RPMI7951 (cell line): ENCODE measurements at regions not wholly inside any gene's neighbourhood (a gene's known extent, or its start where the extent isn't known, plus 50 kb on each side); places are given as distances from the start of the nearest gene placed in this dataset.

Source experiments
- DNase-seq: peaks from one replicate; pipeline ENCODE4 v3.0.0-alpha.2; 2012; ENCODE audit warnings: low read depth

DNA sequence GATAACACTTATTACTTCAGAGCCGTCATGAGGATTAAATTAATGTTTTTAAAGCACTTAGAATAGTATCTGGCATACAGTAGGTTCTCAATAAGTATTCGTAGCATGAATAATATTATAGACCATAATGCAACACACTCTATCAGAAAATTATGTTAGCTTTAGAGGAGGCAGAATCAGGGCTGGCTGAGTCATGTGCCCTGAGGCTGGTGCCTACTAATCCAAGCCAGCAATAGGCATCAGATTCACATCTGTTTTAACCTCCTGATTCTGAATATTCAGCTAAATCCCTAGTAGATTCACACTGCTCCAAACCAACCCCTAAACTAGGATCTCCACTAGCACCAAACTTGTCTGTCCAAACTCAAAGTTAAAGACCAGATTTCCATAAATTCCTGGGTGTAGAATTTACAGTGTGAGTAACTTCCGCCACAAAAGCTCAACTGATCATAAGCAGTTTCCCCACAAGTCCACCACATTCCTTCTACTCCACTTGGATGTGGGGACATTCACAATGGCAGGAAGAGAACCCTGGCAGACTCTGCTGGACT lies 170.0 kb upstream of the DAPK1 start:
- peak; percentile 63 for DNase-seq

DNA sequence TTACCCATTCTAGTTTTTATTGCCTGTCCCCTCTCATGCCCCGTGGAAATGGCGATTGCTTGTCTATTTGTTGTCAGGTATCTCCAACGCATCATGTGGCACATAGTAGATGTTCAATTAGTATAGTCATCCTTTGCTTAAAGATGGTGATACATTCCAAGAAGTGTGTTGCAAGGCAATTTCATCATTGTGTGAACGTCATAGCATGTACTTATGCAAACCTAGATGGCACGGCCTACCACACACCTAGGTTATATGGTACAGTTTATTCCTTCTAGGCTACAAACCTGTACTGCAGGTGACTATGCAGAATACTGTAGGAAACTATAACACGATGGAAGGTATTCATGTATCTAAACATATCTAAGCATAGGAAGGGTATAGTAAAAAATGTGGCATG lies 163.9 kb upstream of the DAPK1 start:
- no peak for DNase-seq

DNA sequence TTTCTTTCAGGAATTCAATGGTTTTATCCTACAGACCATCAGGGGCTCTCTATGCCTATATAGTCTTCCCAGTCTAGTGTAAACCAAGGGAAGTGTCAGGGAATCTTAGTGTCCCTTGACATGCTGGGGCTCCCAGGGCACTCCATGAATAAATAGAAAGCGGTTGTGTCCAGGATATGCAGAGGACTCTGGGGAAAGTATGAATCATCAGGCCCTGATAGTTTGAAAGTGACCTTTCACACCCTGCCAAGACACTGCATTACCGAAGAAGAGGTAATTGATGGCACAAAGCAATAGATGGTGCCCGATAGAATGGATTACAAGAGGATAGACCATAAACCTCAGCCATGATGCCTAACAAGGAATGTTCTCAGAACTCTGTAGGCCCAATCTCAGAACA lies 163.3 kb upstream of the DAPK1 start:
- DNase-seq: no peak

DNA sequence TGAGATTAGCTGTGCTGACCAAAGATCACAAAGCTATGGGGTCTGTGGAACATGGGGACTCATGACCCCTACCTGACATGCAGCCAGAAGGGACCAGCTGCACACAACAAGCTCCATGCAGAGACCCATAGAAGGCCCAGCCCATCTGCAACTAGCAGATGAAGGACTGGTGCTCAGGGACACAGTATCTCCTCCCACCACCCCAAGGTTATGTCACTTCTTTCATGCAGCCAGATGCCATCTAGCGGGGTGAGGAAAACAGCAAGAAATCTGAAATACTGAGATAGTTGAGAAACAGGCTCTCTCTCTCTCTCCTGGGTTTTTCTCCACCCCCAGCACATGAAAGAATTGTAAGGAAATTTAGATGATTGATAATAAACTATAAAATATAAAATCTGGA lies 161.3 kb upstream of the DAPK1 start:
- DNase-seq: peak; percentile 33

DNA sequence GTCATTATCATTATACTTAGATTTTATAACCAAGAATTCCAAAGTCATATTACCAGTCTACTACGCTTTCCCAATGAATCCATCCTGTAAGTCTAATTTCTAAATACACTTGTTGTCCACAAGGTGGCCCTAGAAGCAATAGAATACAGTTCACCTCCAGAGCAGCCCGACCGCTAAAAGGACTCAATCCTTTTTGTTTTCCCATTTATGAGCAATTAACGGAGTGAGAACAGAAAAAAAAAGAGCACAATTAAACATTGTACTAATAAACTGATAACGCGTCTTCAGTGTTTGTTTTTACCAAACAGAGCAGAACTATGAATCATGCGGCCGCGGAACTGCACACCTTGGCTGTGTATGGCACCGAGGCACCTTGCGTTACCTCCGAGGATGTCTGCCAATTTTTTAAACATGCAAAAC lies 160.7 kb upstream of the DAPK1 start:
- DNase-seq: peak; percentile 60

DNA sequence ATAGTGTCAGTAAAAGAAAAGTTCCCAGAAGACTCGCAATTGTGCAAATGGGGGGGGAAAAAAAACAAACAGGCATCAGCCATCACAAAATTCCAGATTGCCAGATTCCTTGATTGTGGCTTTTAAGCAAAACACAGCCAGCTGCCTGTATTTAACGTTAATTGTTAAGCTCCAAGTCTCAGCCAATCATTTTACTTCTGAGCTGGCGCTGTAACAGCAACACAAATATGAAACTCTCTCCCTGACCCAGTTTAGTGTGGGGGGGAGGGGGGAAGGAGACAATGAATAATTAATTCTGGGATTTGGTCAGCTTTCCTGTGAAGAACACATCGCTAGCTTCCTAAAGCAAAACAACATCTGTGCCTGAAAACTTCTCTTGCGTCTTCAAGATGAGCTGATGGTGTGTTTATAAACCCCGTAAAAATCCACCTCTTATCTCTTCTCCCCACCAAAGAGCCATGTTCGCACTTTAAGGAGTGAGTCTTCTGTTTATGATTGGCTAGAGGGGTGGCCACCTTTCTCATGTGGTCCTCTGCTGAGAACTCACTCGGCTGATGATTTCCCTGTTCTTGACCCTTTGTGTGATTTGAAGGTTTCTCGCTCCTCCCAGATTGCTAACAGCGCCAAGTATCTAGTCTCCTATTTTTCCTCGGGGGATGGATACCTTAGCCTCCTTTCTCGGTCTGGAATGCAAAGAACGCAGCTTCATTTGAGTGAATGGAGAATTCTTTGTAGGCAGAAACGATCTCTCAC lies 160.2 kb upstream of the DAPK1 start:
- peak; percentile 26 for DNase-seq

DNA sequence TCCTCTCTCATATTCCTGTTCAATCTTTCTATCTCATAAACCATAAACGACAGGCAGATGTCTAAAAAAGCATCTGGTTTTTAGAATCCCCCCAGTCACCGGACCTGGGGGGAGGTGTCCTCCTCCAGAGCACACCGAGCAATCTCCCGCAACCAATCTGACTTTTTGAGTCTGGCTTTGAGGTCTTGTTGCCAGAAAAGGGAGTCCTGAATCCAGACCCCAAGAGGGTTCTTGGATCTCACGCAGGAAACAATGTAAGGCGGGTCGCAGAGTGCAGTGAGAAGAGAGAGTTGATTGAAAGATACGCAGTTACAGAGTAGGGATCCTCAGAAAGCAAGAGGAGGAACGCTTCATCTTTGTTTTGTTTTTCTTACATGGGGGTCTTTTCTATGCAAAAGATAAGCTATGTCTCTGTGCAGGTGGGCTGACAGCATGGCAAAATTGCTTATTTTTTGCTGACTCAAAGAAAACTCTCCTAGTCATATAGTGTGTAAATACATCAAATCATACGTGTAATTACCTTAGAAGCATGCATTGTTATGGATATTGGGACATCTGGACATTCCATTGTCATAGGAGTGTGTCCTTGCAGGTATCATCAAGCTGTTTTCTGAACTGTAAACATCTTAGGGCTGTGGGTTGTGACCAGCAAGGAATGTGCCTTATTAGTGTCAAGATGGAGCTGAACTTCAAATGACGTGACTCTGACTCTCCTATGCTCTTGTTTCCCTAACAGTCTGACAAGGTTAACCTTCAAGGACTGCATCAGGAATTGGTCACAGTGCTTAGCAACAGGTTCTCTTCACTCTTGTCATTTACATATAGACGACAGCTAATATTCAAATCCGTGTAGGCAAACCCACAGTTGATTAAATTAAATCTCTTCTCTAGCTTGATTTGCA lies 159.3 kb upstream of the DAPK1 start:
- DNase-seq: no peak

DNA sequence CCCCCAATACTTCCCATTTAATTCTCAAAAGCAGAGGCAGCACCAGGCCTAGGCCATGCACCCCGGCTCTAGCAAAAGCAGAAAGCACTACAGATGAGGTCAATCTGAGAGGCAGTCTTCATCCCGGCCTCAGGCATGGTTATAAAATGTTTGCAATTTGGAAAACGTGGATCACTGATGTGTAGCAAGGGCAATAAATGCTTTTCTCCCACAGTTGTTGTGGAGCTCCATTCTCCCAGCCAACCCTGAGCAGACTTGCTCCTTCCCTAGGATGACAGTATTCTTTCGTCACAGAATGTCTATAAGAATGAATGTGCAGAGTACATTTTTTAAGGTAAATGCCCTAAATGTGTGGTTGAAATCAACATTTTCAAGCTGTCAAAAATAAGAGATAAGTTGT lies 157.3 kb upstream of the DAPK1 start:
- DNase-seq: no peak

DNA sequence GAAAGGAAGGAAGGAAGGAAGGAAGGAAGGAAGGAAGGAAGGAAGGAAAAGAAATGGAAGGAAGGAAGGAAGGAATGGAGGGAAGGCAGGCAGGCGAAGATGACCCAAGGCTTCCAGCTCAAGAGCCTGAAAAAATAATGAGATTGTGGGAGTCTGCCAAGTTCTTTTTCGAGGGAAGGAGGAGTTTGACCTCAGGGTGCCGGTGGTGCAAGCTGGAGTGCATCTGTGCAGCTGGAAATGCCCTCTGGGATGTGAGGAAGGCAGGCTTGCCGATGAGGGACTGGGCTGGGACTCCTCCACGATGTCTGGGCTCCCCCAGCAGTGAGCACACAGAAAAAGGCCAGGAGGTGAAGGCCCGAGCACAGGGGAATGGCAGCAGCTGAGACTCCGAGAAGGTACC lies 154.9 kb upstream of the DAPK1 start:
- peak; percentile 52 for DNase-seq

DNA sequence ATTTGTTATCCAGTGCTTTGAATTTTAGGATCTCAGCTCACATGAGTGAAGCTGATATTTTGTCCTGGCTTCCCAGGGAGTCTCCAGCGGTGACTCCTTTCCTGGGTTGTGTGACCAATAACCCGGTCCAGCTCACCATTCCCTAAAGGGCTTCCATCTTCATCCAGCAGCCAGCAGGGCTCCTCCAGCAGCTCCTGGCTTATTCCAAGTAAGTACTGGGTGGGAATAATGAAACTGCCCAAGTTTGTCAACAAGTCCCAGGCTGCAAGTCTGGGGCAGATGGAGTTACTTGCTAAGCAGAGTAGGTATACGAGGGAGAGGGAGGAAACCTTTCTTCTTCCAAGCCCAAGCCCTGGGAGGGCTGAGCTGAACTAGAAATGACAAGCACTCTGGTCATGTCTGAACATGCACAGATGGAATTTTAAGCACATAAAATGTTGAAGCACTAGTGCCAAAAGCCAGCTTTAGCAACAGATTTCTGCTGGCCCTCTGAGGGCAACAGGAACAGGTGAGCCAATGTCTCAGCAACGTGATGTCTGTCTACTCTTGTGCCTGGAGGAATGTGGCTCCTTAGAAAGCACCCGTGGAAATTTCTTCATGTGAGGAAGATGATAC lies 153.7 kb upstream of the DAPK1 start:
- no peak for DNase-seq

DNA sequence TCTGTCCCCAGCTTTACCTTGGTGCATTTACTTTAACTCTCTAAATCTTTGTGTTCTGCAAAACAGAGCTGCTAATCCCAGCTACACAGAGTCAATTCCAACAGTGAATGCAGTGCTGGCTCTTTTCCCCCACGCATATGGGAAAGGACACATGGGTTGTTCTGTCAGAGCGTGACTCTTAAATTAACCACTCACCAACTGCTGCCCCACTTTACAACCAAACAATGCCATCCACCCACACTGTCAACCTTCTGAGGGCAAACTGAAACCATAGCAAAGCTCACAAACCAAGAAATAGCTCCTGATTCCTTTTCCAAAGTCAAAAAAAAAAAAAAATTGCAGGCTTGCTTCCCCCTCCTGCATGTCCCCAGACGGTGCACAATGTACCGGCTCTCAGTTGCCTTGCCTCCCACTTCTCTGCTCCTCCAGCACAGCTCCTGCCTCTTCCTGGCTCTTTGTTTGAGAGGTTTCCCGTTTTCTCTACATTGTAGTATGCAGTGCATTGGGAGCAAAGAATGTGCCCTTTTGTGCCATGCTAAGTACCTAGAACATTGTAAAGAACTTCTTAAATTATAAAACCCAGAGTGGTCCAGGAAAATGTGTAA lies 151.5 kb upstream of the DAPK1 start:
- DNase-seq: no peak

DNA sequence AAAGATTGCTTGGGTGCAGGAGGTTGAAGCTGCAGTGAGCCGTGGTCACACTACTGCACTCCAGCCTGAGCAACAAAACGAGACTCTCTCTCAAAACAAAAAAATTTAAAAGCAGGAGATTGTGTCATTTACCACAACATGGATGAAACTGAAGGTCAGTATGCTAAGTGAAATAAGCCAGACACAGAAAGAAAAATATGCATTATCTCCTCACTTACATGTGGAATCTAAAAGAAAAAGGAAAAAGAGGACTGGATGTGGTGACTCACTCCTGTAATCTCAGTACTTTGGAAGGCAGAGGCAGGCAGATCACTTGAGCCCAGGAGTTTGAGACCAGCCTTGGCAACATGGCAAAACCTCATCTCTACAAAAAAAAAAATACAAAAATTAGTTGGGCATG lies 146.8 kb upstream of the DAPK1 start:
- DNase-seq: no peak

DNA sequence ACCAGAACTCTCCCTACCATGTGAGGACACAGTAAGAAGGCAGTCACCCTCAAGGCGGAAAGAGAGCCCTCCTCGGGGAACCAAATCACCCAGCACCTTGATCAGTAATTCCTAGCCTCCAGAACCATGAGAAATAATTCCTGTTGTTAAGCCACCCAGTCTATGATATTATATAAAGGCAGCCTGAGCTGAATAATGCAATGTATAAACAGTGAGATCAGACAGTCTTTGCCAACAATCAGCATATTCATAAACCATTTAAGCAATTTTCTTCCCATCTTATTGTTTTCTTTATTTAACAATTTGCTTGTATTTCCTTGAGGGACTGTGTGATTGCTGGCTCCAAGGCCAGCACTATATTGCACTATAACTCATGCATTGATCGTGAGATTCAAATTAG lies 144.4 kb upstream of the DAPK1 start:
- DNase-seq: no peak

DNA sequence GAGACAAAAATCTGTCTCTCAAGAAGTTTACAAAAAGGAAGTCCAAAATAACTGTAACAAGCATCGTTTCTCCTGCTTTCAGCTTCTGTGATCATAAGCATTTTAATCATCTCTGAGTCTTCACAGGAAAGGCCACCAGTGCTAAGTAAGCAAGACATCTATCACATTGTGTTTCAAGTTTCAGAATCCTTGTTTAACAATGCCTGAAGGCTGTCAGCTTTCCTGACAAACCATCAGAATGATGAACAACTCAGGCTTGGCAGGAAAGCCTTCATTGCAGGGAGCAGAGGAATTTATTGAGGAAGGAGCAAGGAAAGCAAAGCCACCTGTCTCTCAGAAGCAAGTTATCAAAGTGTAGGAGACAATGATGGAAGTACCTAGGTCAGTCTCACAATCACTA lies 143.5 kb upstream of the DAPK1 start:
- DNase-seq: no peak

DNA sequence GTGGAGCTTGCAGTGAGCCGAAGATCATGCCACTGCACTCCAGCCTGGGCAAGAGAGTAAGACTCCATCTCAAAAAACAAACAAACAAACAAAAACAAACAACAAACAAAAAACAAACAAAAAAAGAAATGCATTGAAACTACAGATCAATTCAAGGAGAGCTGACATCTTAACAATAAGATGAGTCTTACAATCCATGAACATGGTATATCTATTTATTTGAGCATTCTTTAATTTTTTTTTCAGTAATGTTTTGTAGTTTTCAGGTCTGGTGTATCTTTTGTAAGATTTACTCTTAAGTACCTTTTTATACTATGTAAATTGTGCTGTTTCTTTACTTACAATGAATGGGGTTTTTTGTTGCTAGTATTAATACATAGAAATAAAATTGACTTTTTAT lies 140.1 kb upstream of the DAPK1 start:
- DNase-seq: no peak

DNA sequence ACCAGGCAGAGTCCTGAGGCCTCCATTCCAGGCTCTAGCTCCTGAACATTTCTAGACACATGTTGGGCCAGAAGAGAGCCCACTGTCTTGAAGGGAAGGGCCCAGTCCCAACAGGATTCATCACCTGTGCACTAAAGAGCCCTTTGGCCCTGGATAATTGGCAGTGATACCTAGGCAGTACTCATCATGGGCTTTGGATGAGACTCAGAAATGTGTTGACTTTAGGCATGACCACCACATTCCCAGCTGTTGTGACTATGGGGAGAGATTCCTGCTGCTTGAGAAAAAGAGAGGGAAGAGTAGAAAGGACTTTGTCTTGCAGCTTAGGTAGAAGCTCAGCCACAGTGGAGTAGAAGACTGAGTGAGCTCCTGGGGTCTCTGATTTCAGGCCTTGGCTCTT lies 138.4 kb upstream of the DAPK1 start:
- DNase-seq: no peak

DNA sequence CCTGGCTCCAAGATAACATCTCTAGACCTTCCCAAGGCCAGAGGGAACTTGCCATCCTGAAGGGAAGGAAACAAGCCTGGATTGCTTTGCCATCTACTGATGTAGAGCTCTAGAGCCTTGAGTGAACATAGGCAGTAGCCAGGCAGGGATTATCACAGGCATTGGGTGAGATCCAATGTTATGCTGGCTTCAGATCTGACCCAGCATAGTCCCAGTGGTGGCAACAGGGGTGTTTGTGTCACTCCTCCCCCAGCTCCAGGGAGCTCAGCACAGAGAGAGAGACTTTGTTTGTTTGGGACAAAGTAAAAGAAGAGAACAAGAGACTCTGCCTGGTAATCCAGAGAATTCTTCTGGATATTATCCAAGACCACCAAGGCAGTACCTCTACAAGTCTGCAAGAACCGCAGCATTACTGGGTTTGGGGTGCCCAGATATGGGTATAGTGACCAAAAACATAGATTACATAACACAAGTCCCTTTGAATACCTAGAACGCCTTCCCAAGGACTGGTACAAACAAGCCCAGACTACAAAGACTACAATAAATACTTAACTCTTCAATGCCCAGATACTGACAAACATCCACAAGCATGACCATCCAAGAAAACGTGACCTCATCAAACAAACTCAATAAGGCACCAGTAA lies 137.6 kb upstream of the DAPK1 start:
- DNase-seq: no peak

DNA sequence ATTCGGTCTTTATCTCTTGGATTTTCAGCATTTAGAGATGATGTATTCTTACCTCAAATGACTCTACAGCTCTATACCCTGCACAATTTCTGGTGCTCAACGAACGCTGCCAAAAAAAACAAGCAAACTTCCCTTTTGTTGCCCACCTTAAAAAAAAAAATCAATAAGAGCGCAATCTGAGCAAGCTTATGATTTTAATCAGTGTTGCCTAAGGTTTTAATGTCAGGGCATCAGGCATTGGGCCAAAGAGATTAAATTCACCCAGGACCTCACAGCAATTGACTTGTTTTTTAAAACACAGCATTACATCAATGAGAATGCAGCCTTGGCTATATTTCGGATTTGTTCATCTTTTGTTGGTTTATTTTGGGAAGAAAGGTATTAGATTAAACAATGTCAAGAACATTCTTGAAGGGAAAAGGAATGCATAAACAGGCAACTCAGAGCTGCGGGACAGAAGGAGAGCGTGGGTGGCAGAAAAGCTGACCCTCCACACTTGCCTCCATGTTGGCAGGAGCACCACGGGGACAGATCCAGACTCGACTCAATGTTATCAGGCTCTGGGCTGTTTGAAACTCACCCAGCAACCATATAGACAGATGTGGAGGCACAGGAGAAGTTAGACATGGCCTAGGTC lies 127.5 kb upstream of the DAPK1 start:
- DNase-seq: no peak

DNA sequence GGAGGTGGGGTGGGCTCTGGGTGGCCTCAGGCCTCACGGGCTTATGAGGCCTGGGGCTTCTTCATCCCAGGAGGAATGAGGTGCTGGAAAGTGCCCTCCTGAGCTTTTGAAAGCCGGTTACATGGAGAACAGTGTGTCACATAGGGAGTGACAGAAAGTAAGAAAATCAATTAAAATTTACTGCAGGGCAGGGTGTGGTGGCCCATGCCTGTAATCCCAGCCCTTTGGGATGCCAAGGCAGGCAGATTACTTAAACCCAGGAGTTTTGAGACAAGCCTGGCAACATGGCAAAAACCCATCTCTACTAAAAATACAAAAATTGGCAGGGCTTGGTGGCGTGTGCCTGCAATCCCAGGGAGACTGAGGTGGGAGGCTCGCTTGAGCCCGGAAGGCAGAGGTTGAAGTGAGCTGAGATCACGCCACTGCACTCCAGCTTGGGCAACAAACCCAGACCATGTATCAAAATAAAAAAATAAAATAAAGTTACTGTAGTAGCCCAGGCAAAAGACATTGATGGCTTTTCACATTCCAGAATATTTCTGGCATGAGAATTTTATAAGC lies 125.8 kb upstream of the DAPK1 start:
- DNase-seq: no peak

DNA sequence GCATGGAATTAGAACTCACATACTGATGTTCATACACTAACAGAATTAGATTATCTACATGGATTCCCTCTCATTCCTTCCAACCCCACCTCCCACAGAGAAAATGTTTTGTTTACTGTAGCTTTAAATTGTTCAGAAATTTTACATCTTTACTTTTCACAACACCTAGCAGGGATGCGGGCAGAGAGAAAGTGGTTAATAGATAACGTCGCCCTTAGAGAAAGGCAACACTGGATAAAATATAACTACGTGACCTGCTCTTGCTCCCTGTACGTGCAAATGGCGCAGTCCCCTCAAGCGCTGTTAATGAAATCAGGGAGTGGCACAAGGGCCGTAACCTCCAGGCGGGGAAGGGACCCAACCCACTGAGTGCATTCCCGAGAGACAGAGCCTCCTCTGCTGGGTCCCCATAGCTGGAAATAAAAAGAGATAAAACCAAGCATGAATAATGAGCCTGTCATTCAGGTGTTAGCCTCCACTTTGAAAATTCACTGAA lies 125.3 kb upstream of the DAPK1 start:
- no peak for DNase-seq
